ENCODE measurements at regions not wholly inside any gene's neighbourhood (a gene's known extent, or its start where the extent isn't known, plus 50 kb on each side); places are given as distances from the start of the nearest gene placed in this dataset.

DNA sequence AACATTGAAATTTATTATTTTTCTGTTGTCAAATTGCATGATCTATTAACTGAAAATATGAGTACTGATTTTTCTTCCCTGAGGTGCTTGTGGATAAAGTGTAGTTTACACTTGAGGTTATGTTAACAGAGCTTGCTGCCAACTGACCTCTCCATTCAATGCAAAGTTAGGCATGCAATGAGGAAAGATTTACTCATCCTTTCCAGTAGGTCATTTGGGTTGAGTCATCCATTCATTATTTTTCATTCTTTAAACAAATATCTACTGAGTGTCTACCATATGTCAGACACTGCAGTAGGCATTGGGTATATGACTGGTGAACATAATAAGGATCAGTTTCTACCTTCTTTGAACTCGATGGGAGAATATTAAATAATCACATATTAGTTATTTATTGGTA is 604.1 kb downstream of the EDEM1 start:
- TF ChIP-seq, protein P1, sequence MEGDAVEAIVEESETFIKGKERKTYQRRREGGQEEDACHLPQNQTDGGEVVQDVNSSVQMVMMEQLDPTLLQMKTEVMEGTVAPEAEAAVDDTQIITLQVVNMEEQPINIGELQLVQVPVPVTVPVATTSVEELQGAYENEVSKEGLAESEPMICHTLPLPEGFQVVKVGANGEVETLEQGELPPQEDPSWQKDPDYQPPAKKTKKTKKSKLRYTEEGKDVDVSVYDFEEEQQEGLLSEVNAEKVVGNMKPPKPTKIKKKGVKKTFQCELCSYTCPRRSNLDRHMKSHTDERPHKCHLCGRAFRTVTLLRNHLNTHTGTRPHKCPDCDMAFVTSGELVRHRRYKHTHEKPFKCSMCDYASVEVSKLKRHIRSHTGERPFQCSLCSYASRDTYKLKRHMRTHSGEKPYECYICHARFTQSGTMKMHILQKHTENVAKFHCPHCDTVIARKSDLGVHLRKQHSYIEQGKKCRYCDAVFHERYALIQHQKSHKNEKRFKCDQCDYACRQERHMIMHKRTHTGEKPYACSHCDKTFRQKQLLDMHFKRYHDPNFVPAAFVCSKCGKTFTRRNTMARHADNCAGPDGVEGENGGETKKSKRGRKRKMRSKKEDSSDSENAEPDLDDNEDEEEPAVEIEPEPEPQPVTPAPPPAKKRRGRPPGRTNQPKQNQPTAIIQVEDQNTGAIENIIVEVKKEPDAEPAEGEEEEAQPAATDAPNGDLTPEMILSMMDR (IDR thresholded peaks at IDR 0.05): no peak
- no peak for TF ChIP-seq POLR2AphosphoS5 (IDR thresholded peaks at IDR 0.05)
- TF ChIP-seq POLR2A (IDR thresholded peaks at IDR 0.05; ENCODE audit: low read depth): no peak
- no peak for TF ChIP-seq EP300 (IDR thresholded peaks at IDR 0.05)
